Right ventricle myocardium inferior (tissue), 1 donor: ENCODE measurements at regions not wholly inside any gene's neighbourhood (a gene's known extent, or its start where the extent isn't known, plus 50 kb on each side); places are given as distances from the start of the nearest gene placed in this dataset.
"Not testable (repeated sequence)": the region's sequence is repeated elsewhere in the genome, so short reads cannot be mapped to it uniquely, and the experiment has no call there.

ENCODE experiments used
- ATAC-seq: fragments of 200-7000 bp; cut with Tn5 transposase; one replicate; pipeline ENCODE4 v1.9.1; 2020; ENCODE audit warnings: mild to moderate bottlenecking, moderate library complexity
- DNase-seq: peaks from one replicate; pipeline ENCODE4 v3.0.0; 2021; ENCODE audit errors: missing footprints
- intact Hi-C: fragments of 100-400 bp; cut with DNase I; formaldehyde crosslinking; loops from one replicate; pipeline ENCODE4 v1.11.0; 2022
- donor health status: DM: no; HTN: yes; CAD: no; lungs with severe emphysema.

DNA sequence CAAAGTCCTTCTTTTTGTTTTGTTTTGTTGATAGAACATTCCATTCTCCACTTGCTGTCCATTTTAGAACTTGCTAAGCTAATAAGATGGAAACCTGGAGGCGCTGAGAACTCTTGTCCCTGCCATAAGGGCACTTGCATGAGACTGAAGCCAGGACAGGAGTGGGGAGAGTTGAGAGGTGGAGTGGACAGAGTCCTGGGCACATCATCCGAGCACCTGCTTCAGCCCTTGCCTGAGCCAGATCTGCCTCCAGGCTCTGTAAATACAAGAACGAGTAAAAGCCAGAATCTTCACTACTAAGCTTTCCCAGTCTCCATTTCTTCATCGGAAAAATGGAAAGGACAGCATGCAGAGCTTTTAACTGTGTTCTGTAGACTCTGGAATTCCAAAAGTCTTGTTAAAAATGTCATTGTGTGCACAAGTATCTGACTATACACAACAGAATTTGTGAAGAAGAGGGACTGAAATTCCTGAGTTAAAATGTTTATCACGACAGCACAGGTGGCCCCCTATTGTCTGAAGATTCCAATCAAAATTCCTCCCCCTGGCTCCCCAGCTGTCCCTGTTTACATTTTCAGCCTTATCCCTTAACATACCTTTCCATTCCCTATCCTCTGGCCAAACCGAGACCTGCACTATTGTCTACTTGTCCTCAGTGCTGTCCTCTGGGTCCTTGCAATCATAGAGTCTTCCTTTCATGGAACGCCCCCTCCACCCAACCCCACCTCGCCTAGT, 498.2 kb upstream of the TNP1 start:
- ATAC-seq (no peak), DNase-seq (no peak)
- intact Hi-C loops: no loop called here

GRCh38 chr2:217356781-217357180, 496.9 kb upstream of the TNP1 start:
- ATAC-seq (no peak), DNase-seq (no peak)
- intact Hi-C loops: no loop called here

DNA sequence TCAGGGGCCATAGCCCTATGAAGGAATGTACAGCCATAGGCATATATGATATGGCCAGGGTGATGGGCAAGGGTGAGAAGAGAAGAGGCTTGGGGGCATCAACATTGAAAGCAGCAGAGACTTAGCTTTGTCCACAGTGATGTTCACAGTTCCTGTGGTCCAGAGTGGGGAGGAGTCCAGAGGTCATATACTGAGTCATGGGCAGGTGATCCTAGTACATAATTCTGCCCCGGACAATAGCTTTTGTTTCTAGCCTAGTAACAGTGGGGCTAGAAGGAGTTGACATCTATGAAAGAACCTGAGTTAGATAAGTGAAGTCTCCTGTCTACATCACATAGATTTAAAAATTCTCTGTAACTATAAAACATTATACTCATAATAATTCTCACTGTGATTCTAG, 496.3 kb upstream of the TNP1 start:
- ATAC-seq (no peak), DNase-seq (no peak)
- intact Hi-C loops: no loop called here

- no peak for DNase-seq
- intact Hi-C loops: no loop called here
- no peak for ATAC-seq
These were observed 493.7 kb upstream of the TNP1 start for GRCh38 chr2:217353591-217353990.

GRCh38 chr2:217351378-217351777, 491.5 kb upstream of the TNP1 start:
- intact Hi-C loops: no loop called here
- ATAC-seq (no peak), DNase-seq (no peak)

- intact Hi-C loops: no loop called here
- DNase-seq: no peak
- no peak for ATAC-seq
These were observed 489.4 kb upstream of the TNP1 start for GRCh38 chr2:217349251-217349650.

GRCh38 chr2:217347630-217348029, 487.8 kb upstream of the TNP1 start:
- DNase-seq, ATAC-seq, intact Hi-C loops: not testable (repeated sequence)

- ATAC-seq, DNase-seq, intact Hi-C loops: not testable (repeated sequence)
These were observed 486.2 kb upstream of the TNP1 start for GRCh38 chr2:217346043-217346442.

DNA sequence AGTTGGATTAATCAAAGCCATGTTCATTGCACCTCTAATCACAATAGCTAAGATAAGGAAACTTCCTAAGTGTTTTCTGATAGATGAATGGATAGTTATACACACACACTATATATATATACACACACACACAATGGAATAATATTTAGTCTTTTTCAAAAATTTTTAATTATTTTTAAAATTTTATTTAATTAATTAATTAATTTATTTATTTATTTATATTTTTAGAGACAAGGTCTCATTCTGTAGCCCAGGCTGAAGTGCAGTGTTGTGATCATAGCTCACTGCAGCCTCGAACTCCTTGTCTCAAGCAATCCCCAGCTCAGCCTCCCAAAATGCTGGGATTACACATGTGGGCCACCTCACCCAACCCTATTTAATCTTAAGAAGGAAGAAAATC, 481.0 kb upstream of the TNP1 start:
- DNase-seq: no peak
- intact Hi-C loops: no loop called here
- no peak for ATAC-seq

DNA sequence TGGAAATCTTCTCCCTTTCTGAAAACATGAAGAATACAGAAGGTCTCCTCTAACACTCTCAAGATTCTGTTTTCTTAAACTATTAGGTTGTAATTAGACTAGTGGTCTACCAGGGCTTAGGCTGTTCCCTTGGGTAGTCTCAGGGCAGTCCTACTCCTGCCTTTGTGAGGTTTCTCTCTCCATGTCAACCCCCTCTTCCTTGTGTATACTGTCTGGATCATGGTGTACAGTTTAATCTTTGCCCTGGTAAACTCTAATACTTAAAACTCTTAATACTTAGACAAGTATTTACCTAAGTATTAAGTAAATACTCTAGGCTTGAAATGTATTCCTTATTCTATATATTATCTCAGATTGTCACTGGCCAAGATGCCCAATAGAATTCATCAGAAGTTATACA, 480.3 kb upstream of the TNP1 start:
- intact Hi-C loops: no loop called here
- DNase-seq (no peak), ATAC-seq (no peak)

GRCh38 chr2:217339753-217340152, 479.9 kb upstream of the TNP1 start:
- DNase-seq (no peak), ATAC-seq (no peak)
- intact Hi-C loops: no loop called here

GRCh38 chr2:217338306-217338916, 478.5 kb upstream of the TNP1 start:
- ATAC-seq: peak; percentile 68
- no peak for DNase-seq
- intact Hi-C loops: no loop called here

- intact Hi-C loops: no loop called here
- no peak for DNase-seq
- no peak for ATAC-seq
These were observed 477.9 kb upstream of the TNP1 start for GRCh38 chr2:217337771-217338170.

- ATAC-seq (no peak), DNase-seq (no peak)
- intact Hi-C loops: no loop called here
These were observed 476.8 kb upstream of the TNP1 start for GRCh38 chr2:217336694-217337093.

DNA sequence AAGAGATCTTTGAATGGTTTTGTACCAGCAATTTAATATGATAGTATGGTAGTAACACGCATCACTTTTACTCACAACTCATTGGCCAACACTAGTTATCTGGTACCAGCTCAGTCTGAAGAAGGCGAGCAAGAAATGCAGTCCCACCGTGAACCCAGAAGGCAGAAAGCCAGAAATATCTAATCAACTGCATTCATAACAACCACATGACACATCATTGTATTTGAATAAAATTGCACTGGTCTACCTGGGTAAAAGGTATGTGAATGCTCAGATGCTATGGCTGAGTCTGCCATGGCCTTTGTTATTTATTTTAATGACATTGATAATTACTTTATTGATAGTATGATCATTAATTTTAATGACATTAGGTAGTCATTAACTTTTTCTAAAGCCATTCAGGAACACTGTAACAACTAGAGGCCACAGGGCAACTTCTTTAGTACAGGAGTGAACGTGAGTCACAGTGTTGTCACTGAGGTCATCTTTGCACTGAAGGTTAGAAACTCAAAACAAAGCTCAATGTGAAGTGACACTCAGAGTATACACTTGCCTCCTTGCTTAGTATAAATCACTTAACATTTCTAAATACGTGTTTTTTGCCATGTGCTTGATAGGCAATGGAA, 475.6 kb upstream of the TNP1 start:
- ATAC-seq (no peak), DNase-seq (no peak)
- intact Hi-C loops: no loop called here

GRCh38 chr2:217334561-217334960, 474.7 kb upstream of the TNP1 start:
- no peak for ATAC-seq
- no peak for DNase-seq
- intact Hi-C loops: loop anchor here (5.0 kb wide), 1 partner anchor 98 kb away; no protein-coding TSS in a partner anchor

DNA sequence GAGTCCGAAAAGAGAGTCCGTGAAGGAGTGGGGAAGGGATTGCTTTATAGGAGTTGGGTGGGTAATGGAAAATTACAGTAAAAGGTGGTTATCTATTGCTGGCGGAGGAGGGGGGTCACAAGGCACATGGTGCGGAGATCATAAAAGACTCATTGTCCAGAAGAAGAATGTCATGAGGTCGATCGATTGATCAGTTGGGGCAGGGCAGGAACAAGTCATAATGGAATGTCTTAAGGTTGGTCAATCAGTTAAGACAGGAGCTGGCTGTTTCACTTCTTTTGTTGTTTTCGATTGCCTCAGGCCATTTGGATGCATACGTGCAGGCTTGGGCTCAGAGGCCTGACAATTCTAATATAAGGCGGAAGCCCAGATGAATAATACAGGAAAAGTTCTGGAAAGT, 473.0 kb upstream of the TNP1 start:
- DNase-seq (no peak), ATAC-seq (no peak)
- intact Hi-C loops: loop anchor here (5.0 kb wide), 1 partner anchor 99 kb away; no protein-coding TSS in a partner anchor

GRCh38 chr2:217332417-217332791, 472.5 kb upstream of the TNP1 start:
- ATAC-seq: no peak
- intact Hi-C loops: loop anchor here (5.0 kb wide), 1 partner anchor 100 kb away; no protein-coding TSS in a partner anchor

GRCh38 chr2:217331523-217332416, 471.9 kb upstream of the TNP1 start:
- no peak for DNase-seq
- intact Hi-C loops: loop anchor here (5.0 kb wide), 1 partner anchor 101 kb away; no protein-coding TSS in a partner anchor
- peak; percentile 77 for ATAC-seq

More at GRCh38 chr2:217332417-217332791, 472.5 kb upstream of the TNP1 start:
- DNase-seq: no peak
